HepG2 (cell line): ENCODE measurements at regions not wholly inside any gene's neighbourhood (a gene's known extent, or its start where the extent isn't known, plus 50 kb on each side); places are given as distances from the start of the nearest gene placed in this dataset.
A peak's percentile ranks its signal among the peaks of the same experiment; 100 is the strongest.

Experiments
- ATAC-seq: fragments of 200-7000 bp; cut with Tn5 transposase; 3 replicates; pipeline ENCODE4 v1.9.1; 2020; ENCODE audit warnings: mild to moderate bottlenecking, moderate library complexity
- BruUV-seq: library from RNA; stranded (reverse); fragments of 400-500 nt; replicated peaks from 2 replicates; lab custom pipeline; 2021; lab: Mats Ljungman, UMichigan
- CTCF ChIA-PET: fragments of 300-600 bp; formaldehyde crosslinking; extraction: SDS; loops from one replicate; lab custom pipeline; 2021; ENCODE audit warnings: low total read pairs, inconsistent platforms, low intra/inter-chr PET ratio; lab: Yijun Ruan, JAX
- POLR2A ChIA-PET: fragments of 350-600 bp; sonication (Branson Sonifier 250); formaldehyde crosslinking; loops from one replicate; lab custom pipeline; 2020; ENCODE audit warnings: antibody characterized with exemption, inconsistent platforms; lab: Yijun Ruan, JAX
- DNase-seq: peaks from one replicate; pipeline ENCODE4 v3.0.0-alpha.2; 2015; ENCODE audit warnings: low spot score
- FAIRE-seq: peaks from 3 replicates; lab custom pipeline; 2011; peaks lifted over from hg19 to GRCh38; lab: Jason Lieb, UNC
- H2AFZ ChIP-seq: one replicate; pipeline ENCODE4 v1.6.1; 2011; ENCODE audit warnings: low read length, inconsistent platforms
- H3K27ac ChIP-seq: fragments of 300-600 bp; 3 replicates; pipeline ENCODE4 v1.8.0; 2011; ENCODE audit warnings: mixed run types, mild to moderate bottlenecking, mixed read lengths, low read length, inconsistent platforms; ENCODE audit not compliant: insufficient read depth; ENCODE audit errors: extremely low read length
- H3K27me3 ChIP-seq, 2 experiments: fragments of 200-600 bp in 1 of 2; 2 replicates in 1 of 2; 3 replicates in 1 of 2; pipeline versions ENCODE4 v1.6.0 to v1.8.0; 2011; ENCODE audit warnings: low read length in 2 of 2, mild to moderate bottlenecking in 2 of 2, moderate library complexity in 2 of 2, inconsistent platforms in 1 of 2; ENCODE audit not compliant: insufficient read depth in 2 of 2, control insufficient read depth in 1 of 2
- H3K36me3 ChIP-seq, 2 experiments: fragments of 200-600 bp in 1 of 2; replicated peaks in 1 of 2; 2 replicates in 1 of 2; 3 replicates in 1 of 2; pipeline versions ENCODE4 v1.5.1 to v1.8.0; 2011; ENCODE audit warnings: low read length in 2 of 2, inconsistent platforms in 1 of 2; ENCODE audit not compliant: insufficient read depth in 2 of 2, control insufficient read depth in 1 of 2
- H3K4me1 ChIP-seq: 2 replicates; pipeline ENCODE4 v1.5.1; 2012; ENCODE audit warnings: low read length, inconsistent platforms; ENCODE audit not compliant: insufficient read depth
- H3K4me2 ChIP-seq: 2 replicates; pipeline ENCODE4 v1.6.0; 2011; ENCODE audit warnings: low read depth, low read length, inconsistent platforms
- H3K4me3 ChIP-seq, 3 experiments: fragments of 200-600 bp in 1 of 3; sonication (generic), shearing (Covaris generic) in 1 of 3; replicated peaks in 1 of 3; 2 replicates each; pipeline ENCODE4 v1.5.1; 2011 to 2016; ENCODE audit warnings: low read length in 3 of 3, inconsistent platforms in 2 of 3, low read depth in 2 of 3, mild to moderate bottlenecking in 2 of 3, control low read depth in 1 of 3, mixed read lengths in 1 of 3; ENCODE audit not compliant: insufficient read depth in 1 of 3
- H3K79me2 ChIP-seq: one replicate; pipeline ENCODE4 v1.6.1; 2011; ENCODE audit warnings: low read length, inconsistent platforms; ENCODE audit not compliant: insufficient read depth
- H3K9ac ChIP-seq: 2 replicates; pipeline ENCODE4 v1.6.0; 2011; ENCODE audit warnings: mild to moderate bottlenecking, low read depth, low read length, inconsistent platforms; ENCODE audit not compliant: insufficient read depth
- H3K9me3 ChIP-seq: 2 replicates; pipeline ENCODE4 v1.5.1; 2012; ENCODE audit warnings: mild to moderate bottlenecking, low read length
- H4K20me1 ChIP-seq: 2 replicates; pipeline ENCODE4 v1.6.0; 2011; ENCODE audit warnings: inconsistent platforms, mild to moderate bottlenecking, low read length, moderate library complexity; ENCODE audit not compliant: insufficient read depth
- CHD2 ChIP-seq: IDR thresholded peaks from 2 replicates; pipeline ENCODE4 v1.6.1; 2011; ENCODE audit warnings: low read depth, low read length, improper control_type of control experiment
- HOXD1 ChIP-seq: sonication (generic); formaldehyde crosslinking; IDR thresholded peaks from 2 replicates; pipeline ENCODE4 v1.5.0; 2020; ENCODE audit warnings: missing genetic modification reagents
- KMT2B ChIP-seq: IDR thresholded peaks from 2 replicates; pipeline ENCODE4 v1.6.1; 2016; ENCODE audit warnings: missing genetic modification reagents, missing compliant biosample characterization
- MAFG ChIP-seq: sonication (generic); formaldehyde crosslinking; IDR thresholded peaks from 2 replicates; pipeline ENCODE4 v1.5.1; 2020; ENCODE audit warnings: mild to moderate bottlenecking, missing genetic modification reagents
- RFXANK ChIP-seq: IDR thresholded peaks from 2 replicates; pipeline ENCODE4 v1.6.1; 2016
- SATB2 ChIP-seq: sonication (generic); formaldehyde crosslinking; IDR thresholded peaks from 2 replicates; pipeline ENCODE4 v1.5.0; 2020; ENCODE audit warnings: missing genetic modification reagents
- ZBED4 ChIP-seq: sonication (generic); formaldehyde crosslinking; IDR thresholded peaks from 2 replicates; pipeline ENCODE4 v1.4.0; 2020; ENCODE audit warnings: missing genetic modification reagents, borderline replicate concordance
- ZNF3 ChIP-seq: IDR thresholded peaks from 2 replicates; pipeline ENCODE4 v1.7.0; 2017; ENCODE audit warnings: inconsistent platforms
- ZNF547 ChIP-seq: sonication (generic); formaldehyde crosslinking; IDR thresholded peaks from 2 replicates; pipeline ENCODE4 v1.5.1; 2020; ENCODE audit warnings: mild to moderate bottlenecking, missing genetic modification reagents
- ZNF558 ChIP-seq: sonication (generic); formaldehyde crosslinking; IDR thresholded peaks from 2 replicates; pipeline ENCODE4 v1.9.0; 2022; ENCODE audit warnings: mild to moderate bottlenecking, missing genetic modification reagents, borderline replicate concordance
- WGBS: methylation state at CpG from one replicate; pipeline ENCODE4 v1.1.6; 2017; ENCODE audit warnings: low lambda C conversion rate; 5-methylcytosine and 5-hydroxymethylcytosine counted together
- in situ Hi-C: cut with HindIII; loops from 2 replicates; pipeline ENCODE4 v1.10.0; 2017; ENCODE audit warnings: low pct_unique_long_range_greater_than_20kb; ENCODE audit not compliant: extremely low pct_ligation_motif_present
- intact Hi-C: fragments of 100-400 bp; cut with micrococcal nuclease; formaldehyde crosslinking; loops from one replicate; pipeline ENCODE4 v1.10.0; 2022; ENCODE audit not compliant: unreplicated experiment
- TF ChIP-seq, protein P1 (sequence below): IDR thresholded peaks from 2 replicates; pipeline ENCODE4 v1.6.1; 2016; ENCODE audit warnings: low read depth, missing genetic modification reagents, missing compliant biosample characterization

GRCh38 chr18:10269261-10269660 is 185.2 kb upstream of the APCDD1 start:
- in situ Hi-C loops (no loop called here), intact Hi-C loops (no loop called here)
- CTCF ChIA-PET, result no interaction called here
- Histone ChIP-seq H3K36me3 (no peaks in the 10 kb centered on the region), H3K4me1 (peaks cover 11% of the 10 kb centered on the region; the same call in 1 of the 2 replicates), H3K4me2 (no peak overlapping the region), H3K27me3 (peaks cover 0 to 4% of the 10 kb centered on the region in 2 experiments; a peak in 2 of 5 replicates), H3K9me3 (no peaks in the 10 kb centered on the region), H3K9ac (no peak overlapping the region), H3K27ac (no peak overlapping the region), H4K20me1 (no peaks in the 10 kb centered on the region), H3K79me2 (no peaks in the 10 kb centered on the region), H2AFZ (no peak overlapping the region), H3K4me3 (no peak overlapping the region)
- BruUV-seq, result no TSS peak
- DNase-seq, result no peak
- POLR2A ChIA-PET, result no interaction called here
- WGBS, result 93% methylated on average over 1 of the region's 1 CpG
- ATAC-seq, result no peak
- TF ChIP-seq CHD2, result no peak
- TF ChIP-seq ZBED4 (CRISPR knock-in tag), result no peak
- no peak for TF ChIP-seq HOXD1 (CRISPR knock-in tag)
- no peak for FAIRE-seq

DNA sequence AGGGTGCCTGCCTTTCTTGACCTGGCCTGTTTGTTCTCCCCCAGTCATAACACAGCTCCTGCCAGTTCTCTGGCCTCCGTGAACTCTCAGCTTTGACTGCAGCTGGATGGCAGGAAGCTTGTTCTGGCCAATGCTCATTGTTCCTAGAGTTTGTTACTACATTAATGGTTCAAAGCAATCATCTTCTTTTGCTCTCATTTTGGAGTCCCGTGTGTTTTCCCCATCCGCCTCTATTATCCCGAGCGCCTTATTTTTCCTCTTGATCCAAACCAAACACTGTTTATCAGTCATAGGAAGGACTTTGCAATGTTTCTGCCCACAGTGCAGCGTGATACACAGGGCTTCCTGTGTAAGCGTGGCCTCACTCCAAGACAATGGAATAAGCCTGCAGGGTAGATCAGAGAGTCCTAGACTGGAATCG is 184.3 kb upstream of the APCDD1 start:
- intact Hi-C loops (no loop called here), in situ Hi-C loops (no loop called here)
- H2AFZ ChIP-seq, result no peak overlapping the region
- BruUV-seq, result no TSS peak
- H3K4me3 ChIP-seq, result no peak overlapping the region
- H3K27me3 ChIP-seq, result peaks cover 0 to 4% of the 10 kb centered on the region in 2 experiments; a peak in 2 of 5 replicates
- peaks cover 11% of the 10 kb centered on the region; the same call in 1 of the 2 replicates for H3K4me1 ChIP-seq
- no peak overlapping the region for H3K27ac ChIP-seq
- no peak for FAIRE-seq
- H3K79me2 ChIP-seq, result no peaks in the 10 kb centered on the region
- H3K9me3 ChIP-seq, result no peaks in the 10 kb centered on the region
- no peaks in the 10 kb centered on the region for H3K36me3 ChIP-seq
- H4K20me1 ChIP-seq, result no peaks in the 10 kb centered on the region
- ATAC-seq, result peak; percentile 71
- H3K9ac ChIP-seq, result no peak overlapping the region
- WGBS, result 4% methylated on average over 8 of the region's 8 CpGs
- peak; percentile 16 for DNase-seq
- ChIA-PET POLR2A (no interaction called here), CTCF (no interaction called here)
- H3K4me2 ChIP-seq, result peak overlapping the region; percentile 48
- no peak for TF ChIP-seq ZNF3 (CRISPR knock-in tag)
- TF ChIP-seq SATB2 (CRISPR knock-in tag), result no peak
- TF ChIP-seq, protein P1, sequence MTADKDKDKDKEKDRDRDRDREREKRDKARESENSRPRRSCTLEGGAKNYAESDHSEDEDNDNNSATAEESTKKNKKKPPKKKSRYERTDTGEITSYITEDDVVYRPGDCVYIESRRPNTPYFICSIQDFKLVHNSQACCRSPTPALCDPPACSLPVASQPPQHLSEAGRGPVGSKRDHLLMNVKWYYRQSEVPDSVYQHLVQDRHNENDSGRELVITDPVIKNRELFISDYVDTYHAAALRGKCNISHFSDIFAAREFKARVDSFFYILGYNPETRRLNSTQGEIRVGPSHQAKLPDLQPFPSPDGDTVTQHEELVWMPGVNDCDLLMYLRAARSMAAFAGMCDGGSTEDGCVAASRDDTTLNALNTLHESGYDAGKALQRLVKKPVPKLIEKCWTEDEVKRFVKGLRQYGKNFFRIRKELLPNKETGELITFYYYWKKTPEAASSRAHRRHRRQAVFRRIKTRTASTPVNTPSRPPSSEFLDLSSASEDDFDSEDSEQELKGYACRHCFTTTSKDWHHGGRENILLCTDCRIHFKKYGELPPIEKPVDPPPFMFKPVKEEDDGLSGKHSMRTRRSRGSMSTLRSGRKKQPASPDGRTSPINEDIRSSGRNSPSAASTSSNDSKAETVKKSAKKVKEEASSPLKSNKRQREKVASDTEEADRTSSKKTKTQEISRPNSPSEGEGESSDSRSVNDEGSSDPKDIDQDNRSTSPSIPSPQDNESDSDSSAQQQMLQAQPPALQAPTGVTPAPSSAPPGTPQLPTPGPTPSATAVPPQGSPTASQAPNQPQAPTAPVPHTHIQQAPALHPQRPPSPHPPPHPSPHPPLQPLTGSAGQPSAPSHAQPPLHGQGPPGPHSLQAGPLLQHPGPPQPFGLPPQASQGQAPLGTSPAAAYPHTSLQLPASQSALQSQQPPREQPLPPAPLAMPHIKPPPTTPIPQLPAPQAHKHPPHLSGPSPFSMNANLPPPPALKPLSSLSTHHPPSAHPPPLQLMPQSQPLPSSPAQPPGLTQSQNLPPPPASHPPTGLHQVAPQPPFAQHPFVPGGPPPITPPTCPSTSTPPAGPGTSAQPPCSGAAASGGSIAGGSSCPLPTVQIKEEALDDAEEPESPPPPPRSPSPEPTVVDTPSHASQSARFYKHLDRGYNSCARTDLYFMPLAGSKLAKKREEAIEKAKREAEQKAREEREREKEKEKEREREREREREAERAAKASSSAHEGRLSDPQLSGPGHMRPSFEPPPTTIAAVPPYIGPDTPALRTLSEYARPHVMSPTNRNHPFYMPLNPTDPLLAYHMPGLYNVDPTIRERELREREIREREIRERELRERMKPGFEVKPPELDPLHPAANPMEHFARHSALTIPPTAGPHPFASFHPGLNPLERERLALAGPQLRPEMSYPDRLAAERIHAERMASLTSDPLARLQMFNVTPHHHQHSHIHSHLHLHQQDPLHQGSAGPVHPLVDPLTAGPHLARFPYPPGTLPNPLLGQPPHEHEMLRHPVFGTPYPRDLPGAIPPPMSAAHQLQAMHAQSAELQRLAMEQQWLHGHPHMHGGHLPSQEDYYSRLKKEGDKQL, result no peak
- no peak for TF ChIP-seq KMT2B (CRISPR knock-in tag)
- no peak for TF ChIP-seq RFXANK (CRISPR knock-in tag)
- no peak for TF ChIP-seq ZNF547 (CRISPR knock-in tag)
- no peak for TF ChIP-seq ZNF558
- TF ChIP-seq MAFG (CRISPR knock-in tag), result no peak
